CD4-positive, alpha-beta T cell treated with Interleukin-4 for 4 hours (primary cell): ENCODE measurements at regions not wholly inside any gene's neighbourhood (a gene's known extent, or its start where the extent isn't known, plus 50 kb on each side); places are given as distances from the start of the nearest gene placed in this dataset.

Experiments used
- DNase-seq: peaks from one replicate; pipeline ENCODE4 v3.0.0-alpha.2; 2020

- no peak for DNase-seq
These were observed 55.2 kb downstream of the TTC32 start for GRCh38 chr2:19846567-19846966.

- no peak for DNase-seq
These were observed 55.8 kb downstream of the TTC32 start for GRCh38 chr2:19846030-19846429.

- no peak for DNase-seq
These were observed 56.4 kb downstream of the TTC32 start for GRCh38 chr2:19845323-19845920.

GRCh38 chr2:19844750-19845149, 57.0 kb downstream of the TTC32 start:
- DNase-seq: no peak

GRCh38 chr2:19843992-19844515, 57.7 kb downstream of the TTC32 start:
- DNase-seq: no peak

- no peak for DNase-seq
These were observed 59.7 kb downstream of the TTC32 start for GRCh38 chr2:19841918-19842693.

- no peak for DNase-seq
These were observed 62.3 kb downstream of the TTC32 start for GRCh38 chr2:19839438-19839837.

GRCh38 chr2:19838616-19839015, 63.2 kb downstream of the TTC32 start:
- DNase-seq: no peak

- no peak for DNase-seq
These were observed 64.5 kb downstream of the TTC32 start for GRCh38 chr2:19837235-19837766.

- DNase-seq: no peak
These were observed 66.0 kb downstream of the TTC32 start for GRCh38 chr2:19835781-19836281.

GRCh38 chr2:19833978-19834377, 67.8 kb downstream of the TTC32 start:
- no peak for DNase-seq

GRCh38 chr2:19829672-19830071, 72.1 kb downstream of the TTC32 start:
- DNase-seq: no peak

GRCh38 chr2:19826874-19827273, 74.9 kb downstream of the TTC32 start:
- DNase-seq: no peak

- DNase-seq: no peak
These were observed 78.3 kb downstream of the TTC32 start for GRCh38 chr2:19823507-19823906.

- no peak for DNase-seq
These were observed 82.4 kb downstream of the TTC32 start for GRCh38 chr2:19819097-19820065.

GRCh38 chr2:19818543-19818942, 83.2 kb downstream of the TTC32 start:
- no peak for DNase-seq

- DNase-seq: no peak
These were observed 83.7 kb downstream of the TTC32 start for GRCh38 chr2:19818039-19818438.

- DNase-seq: no peak
These were observed 86.0 kb downstream of the TTC32 start for GRCh38 chr2:19815746-19816145.

GRCh38 chr2:19812166-19812565, 89.6 kb downstream of the TTC32 start:
- DNase-seq: no peak

- DNase-seq: no peak
These were observed 90.6 kb downstream of the TTC32 start for GRCh38 chr2:19811186-19811585.

- DNase-seq: no peak
These were observed 91.1 kb downstream of the TTC32 start for GRCh38 chr2:19810637-19811036.

- DNase-seq: no peak
These were observed 91.6 kb downstream of the TTC32 start for GRCh38 chr2:19810148-19810547.

- DNase-seq: no peak
These were observed 92.6 kb downstream of the TTC32 start for GRCh38 chr2:19809206-19809605.
